Non-pigmented ciliary epithelial cell (primary cell): ENCODE measurements at regions not wholly inside any gene's neighbourhood (a gene's known extent, or its start where the extent isn't known, plus 50 kb on each side); places are given as distances from the start of the nearest gene placed in this dataset.
"Not testable (repeated sequence)": the region's sequence is repeated elsewhere in the genome, so short reads cannot be mapped to it uniquely, and the experiment has no call there.

Experiments used
- DNase-seq: peaks from one replicate; pipeline ENCODE4 v3.0.0-alpha.2; 2010; ENCODE audit warnings: low read depth

DNA sequence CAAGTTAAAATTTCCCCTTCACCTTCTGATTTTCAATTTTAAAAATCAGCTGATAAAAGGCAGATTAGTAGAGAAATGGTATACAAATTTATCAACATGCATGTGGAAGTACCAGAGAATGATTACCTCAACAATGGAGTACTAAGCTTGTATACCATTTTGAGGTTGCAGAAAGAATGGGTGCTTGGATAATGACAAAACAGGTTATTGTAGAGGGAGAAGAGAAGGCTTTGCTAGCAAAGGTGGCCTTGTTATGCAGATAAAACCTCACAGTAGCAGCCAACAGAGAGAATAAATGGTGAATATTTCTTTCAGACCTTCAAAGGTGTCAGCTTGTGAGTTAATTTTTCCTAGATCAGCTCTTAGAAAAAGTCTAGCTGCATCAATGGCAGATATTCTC is 1174.9 kb upstream of the ADGRL4 start:
- DNase-seq: no peak

DNA sequence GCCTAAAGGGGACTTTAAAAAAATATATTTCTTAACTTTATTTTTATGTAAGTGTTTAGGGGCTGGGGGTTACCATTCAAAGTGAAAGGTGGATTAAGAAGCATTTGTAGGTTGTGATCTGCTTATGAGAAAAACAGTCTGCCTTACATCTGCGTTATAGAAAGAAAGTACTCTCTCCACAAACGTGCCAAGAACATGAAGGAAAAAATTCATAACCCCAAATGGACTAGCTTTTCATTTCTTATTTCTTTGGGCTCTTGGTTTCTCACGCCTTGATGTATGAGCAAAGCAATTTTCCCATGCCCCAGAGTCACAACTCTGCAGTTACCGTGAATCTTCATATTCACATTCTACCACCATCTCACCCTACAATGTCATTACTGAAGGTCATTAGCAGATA is 1165.1 kb upstream of the ADGRL4 start:
- no peak for DNase-seq

DNA sequence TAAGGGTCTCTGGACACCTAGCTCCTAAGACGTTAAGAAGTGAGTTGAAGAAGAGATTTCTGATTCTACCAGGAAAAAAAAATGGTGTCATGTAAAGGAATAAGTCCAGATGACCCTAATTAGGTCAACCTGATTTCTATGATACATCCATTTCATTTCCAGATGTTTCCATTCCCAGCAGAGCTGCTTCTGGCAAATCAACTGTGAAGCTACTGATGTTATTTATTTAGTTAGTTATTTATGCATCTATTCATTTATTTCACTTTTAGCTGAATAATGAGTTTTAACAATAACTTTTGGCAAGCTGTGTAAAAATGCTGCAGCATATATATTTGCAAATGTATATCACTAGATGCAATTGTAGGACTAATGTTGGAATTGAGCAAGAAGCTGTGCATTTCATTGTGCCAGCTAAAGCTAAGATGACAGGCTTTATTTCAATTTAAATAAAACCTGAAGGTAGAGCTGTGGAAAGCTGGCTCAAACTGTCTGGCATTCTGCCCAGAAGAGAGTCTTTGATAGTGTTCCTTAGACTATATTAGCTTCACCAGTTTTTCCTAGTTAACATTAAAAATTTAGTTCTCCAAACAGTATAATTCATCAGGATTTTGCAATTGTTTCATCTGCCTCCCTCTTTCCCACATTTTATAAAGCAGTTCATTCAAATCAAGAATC is 1164.4 kb upstream of the ADGRL4 start:
- DNase-seq: no peak

DNA sequence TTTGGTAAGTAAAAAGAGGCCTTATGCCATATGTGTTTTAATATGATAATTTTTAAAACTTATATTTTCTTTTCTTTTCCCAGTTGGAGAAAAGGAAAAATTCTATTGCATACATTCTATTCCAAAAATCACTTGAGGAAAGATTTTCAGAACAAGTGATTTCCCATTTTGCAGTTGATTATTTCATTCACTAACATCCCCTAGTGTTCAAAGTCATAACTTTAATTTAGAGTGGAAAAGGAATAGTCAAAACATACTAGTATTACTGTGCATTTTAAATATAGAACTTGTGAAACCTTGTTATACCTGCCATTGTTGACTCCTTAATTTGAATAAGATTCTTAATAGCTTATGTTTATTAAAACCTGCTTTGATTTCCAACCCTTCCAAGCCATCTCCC is 1157.6 kb upstream of the ADGRL4 start:
- no peak for DNase-seq

DNA sequence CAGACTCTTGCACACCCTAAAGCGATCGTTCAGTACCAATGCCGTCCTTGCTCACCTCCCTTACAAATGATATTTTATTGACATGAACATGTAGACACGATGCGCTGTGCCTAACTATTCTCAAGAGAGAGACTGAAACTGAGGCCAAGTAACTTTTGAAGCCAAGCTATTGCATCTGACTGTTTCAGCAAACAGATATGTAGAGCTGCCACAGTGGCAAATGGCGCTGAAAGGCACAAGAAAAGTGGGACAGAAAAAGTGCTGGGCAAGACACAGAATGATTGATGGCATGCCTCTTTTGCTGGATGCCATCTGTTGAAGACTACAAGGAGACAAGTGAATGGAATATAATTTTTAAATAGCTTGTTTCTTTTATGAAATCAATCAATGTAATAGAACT is 1157.2 kb upstream of the ADGRL4 start:
- no peak for DNase-seq

DNA sequence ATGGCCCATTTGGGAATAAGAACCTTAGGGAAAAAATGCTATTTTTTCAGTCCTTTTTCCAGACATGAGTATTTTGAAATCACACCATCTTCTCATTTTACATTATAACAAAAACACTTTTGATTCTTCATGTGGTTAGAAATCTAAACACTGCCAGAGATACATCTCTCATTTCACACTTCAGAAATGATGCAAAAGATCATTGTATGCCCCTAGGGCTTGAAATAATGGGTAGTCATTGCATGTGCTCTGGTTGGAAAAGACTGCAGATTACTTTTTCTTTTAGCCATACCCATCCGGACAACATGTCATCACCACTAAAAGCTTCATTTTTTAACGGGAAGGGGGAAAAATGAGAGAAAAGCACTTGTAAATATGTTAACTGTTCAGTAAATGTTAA is 1152.2 kb upstream of the ADGRL4 start:
- DNase-seq: no peak

DNA sequence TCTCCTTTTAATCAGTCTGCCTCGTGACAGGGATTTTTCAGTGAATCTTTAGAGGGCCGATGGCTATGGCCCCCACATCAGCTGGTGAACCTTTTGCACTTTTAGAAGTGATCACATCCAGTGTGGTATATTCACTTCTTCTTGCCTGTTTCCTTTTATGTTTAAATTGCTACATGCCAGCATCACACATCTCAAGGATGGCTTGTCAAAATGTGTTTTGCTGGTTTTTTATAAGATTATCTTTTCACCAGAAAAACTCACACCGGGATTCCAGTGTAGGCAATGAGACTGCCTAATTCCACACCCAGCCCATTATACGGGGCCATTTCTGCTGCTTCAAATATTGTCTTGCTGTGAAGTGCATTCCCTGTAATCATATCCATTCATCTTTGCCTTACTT is 1151.7 kb upstream of the ADGRL4 start:
- DNase-seq: no peak

DNA sequence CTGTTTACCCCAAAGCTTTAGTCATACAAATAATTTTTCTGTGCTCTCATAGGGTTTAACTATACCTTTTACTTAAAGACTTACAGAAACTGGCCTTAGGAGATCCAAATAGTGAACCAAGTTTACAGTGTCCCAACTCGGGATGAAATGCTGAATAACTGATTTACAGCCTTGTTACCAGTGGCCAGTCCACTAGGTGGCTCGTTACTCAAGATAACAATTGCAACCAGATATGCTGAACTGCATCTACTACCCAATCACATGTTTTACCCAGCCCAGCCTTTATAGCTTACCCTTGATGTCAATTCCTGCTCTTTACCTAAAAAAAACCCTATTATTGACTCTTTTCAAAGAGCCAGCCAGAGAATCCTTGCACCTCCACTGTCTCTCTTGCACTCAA is 1148.8 kb upstream of the ADGRL4 start:
- no peak for DNase-seq

DNA sequence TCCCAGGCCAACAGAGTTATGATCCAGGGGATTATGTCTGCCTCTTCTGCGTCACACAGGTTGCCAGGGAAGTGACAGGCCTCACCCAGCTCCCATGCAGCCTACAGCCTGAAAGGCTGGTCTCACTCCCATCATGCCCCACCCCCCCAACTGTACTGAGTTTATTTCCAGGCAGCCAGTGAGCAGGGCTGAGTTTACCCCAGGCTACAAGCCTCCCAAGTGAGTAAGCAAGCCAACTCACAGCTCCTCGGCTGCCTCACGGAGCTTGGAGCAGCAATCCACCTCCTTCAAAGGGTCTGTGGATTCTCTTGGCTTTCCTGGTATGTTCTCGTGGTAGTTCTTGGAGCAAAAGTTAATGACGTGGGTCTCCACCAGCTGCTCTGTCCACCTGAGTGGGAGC is 1147.6 kb upstream of the ADGRL4 start:
- DNase-seq: no peak

DNA sequence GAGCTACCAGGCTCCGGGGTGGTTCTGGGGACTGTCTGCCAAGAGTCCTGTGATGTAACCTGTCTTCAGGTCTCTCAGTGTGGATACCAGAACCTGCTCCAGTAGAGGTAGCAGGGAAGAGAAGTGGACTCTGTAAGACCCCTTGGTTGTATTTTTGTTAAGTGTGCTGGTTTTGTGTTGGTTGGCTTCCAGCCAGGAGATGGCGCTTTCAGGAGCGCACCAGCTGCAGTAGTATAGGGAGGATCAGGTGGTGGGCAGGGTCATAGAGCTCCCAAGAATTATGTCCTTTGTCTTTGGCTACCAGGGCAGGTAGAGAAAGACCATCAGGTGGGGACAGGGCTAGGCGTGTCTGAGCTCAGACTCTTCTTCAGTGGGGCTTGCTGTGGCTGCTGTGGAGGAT is 1147.2 kb upstream of the ADGRL4 start:
- DNase-seq: no peak

DNA sequence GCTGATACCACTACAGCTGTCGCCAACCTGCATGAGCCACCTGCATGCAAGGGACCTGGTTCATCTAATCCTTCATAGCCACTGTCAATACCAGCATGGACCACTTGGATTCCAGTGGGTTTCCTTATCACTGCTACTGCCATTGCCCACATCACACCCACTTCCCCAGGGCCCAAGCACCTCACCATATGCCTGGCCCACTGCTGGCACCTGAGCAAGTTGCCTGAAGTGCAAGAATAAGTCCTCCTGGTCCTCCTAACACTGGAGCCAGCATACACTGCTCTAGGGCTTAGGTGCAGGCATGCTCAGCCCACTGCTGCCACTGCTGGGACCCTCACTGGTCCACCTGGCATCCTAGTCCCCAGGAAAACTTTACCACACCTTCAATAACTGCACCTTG is 1136.8 kb upstream of the ADGRL4 start:
- no peak for DNase-seq

DNA sequence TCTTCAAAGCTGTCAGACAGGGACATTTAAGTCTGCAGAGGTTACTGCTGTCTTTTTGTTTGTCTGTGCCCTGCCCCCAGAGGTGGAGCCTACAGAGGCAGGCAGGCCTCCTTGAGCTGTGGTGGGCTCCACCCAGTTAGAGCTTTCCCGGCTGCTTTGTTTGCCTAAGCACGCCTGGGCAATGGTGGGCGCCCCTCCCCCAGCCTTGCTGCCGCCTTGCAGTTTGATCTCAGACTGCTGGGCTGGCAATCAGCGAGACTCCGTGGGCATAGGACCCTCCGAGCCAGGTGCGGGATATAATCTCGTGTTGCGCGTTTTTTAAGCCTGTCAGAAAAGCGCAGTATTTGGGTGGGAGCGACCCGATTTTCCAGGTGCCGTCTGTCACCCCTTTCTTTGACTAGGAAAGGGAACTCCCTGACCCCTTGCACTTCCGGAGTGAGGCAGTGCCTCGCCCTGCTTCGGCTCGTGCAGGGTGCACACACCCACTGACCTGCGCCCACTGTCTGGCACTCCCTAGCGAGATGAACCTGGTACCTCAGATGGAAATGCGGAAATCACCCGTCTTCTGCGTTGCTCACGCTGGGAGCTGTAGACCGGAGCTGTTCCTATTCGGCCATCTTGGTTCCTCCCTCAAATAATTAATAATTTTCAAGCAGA is 1131.5 kb upstream of the ADGRL4 start:
- DNase-seq: not testable (repeated sequence)

DNA sequence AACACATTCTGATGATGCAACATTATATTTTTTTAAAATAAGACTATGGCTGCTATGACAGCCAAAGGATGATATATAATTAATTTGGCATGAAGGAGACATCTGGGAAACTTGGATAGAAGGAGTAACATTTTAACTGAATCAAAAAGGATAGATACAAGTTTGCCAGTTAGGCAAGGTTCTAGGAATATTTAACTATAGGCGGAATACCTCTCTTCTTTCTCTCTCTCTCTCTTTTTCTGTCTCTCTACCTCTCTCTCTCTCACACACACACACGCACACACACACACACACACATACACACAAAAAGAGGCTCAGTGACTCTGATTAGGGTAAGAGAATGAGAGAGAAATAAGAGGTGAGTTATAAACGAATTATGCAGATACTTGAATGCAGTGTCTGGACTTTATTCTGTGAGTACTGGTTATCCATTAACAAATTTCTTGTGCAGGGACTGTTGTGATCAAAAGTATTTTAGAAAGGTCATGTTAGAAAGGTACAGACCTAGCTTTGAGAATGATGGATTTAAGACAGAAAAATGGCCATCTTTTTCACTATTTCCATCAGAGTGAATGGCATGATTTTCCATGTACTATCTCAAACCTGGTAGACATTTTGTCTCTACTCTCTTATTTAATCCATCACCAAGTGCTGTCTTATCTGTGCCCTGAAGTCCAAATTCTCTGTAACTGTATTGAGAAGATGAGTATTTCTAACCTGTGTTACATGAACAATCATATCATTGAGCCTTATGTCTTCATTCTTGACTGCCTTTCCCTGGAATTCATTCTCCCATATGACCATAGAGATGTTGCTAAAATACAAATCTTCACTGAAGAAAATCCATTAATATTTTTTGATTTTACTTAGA is 1106.9 kb upstream of the ADGRL4 start:
- DNase-seq: no peak

DNA sequence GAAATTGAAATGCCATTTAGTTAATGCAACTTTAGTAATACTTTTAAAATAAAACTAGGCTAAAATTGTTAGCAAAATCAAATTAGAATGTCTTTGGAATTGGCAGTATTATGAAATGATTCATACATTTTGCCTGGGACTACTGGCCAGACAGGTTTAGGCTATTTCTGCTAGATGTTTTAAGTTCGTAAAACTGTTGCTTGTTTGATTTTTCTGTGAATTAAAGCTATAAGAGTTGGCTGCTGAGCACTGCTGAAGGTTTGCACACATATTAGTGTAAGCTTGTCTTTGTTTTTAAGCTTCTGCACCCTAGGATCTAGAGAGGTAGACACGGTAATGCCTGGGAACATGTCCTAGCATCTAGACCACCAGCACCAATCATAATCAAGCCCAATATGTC is 1094.6 kb upstream of the ADGRL4 start:
- no peak for DNase-seq

DNA sequence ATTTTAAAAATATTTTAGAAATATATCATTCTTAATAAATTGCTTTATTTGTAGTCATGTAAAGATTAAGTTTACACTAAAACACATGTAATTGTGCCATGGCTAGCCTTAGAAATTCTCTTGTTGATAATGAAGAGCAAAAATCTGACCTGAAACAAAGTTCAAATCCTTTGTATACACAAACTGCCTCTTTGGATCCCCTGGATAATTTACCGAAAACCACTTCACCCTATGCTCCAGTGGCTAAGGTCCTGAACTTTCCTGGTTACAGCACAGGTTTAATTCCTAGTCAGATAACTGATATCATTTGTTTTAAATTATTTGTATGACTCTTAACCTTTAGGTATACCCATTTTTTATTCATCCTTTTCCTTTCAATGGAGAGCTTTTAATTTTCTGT is 1093.2 kb upstream of the ADGRL4 start:
- no peak for DNase-seq

DNA sequence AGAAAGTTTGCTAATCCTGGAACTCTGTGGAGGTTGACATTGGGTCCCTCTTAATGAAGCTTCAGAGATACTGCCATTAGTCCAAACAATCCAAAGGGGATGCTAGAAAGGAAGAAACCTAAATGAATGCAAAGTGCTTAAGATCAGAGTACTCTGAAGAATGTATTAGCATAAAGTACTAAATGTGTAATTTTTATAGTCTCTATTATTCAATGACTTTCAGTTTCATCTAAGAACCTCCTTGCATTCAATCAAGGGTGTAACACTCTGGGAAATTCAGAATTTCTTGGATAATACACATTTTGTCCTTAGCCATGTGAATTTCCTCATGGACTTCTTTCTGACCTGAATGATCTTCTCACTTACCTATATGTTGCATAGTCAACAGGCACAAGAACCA is 1078.5 kb upstream of the ADGRL4 start:
- no peak for DNase-seq

DNA sequence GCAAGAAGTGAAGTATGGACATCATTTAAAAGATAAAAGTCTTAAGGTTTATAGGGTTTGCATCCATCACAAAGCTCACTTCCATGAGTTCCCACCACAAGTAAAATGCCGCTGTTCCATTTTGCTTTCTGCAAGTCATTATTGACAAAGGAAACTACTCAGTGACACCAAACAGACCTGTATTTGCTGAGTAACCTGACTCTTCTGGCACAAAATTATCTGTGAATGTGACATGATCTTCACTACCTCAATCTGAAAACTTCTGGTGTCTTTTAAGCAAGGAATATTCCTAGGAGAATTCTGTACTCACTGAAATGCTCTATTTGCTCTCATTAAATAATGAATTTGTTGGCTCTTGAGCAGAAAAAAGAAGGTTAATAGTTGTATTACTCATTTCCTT is 1077.4 kb upstream of the ADGRL4 start:
- no peak for DNase-seq

DNA sequence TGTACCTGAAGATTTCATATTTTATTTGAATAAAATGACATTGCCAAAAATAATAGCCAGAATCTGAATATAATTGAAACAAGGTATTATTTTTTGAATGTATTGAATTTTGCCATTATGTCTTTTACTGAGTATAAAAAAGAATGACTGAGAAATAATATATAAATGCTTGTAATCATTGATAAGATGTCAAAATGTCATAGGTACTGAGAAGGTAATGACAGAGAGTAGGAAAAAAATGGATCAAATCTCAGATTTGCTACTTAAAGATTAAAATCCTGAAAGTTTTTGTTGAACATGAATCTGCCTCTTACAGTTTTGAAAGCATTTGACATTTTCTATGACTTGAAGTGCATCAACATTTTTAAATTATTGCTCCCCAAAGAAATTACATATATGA is 1069.9 kb upstream of the ADGRL4 start:
- no peak for DNase-seq

DNA sequence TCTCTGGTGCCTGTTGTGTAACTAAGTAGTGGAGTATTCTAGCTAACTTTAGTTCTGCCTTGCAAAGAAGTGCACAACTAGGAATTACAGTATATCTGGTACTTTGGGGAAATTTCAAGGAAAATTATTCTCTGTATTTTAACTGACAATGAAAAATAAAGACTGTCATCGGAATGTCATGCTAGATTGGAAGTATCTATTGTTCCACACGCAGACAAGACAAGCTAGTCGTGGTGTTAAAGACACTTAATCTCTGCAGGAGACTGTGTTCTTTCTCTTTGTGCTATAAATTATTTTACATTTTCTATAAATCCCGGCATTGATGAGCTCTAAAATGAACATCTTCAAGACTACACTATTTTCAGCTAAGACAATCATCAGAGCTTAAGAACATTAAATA is 1068.8 kb upstream of the ADGRL4 start:
- DNase-seq: no peak

DNA sequence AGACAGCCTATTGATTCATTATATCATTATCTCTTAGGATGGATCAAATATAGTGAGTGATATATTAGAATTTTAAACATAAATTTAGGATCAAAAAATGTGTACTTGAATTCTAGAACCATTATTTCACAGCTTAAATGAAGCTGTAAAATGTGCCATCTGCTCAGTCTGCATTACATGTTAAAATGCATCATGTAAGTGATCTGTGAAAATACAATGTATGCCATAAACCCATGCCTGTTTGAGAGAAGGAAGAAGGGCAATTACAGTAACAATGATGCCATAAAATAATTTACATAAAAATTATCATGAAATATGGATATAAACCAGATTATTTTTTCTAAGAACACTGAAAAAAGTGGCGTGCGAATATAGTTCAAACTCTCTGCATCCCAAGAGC is 1066.0 kb upstream of the ADGRL4 start:
- no peak for DNase-seq

DNA sequence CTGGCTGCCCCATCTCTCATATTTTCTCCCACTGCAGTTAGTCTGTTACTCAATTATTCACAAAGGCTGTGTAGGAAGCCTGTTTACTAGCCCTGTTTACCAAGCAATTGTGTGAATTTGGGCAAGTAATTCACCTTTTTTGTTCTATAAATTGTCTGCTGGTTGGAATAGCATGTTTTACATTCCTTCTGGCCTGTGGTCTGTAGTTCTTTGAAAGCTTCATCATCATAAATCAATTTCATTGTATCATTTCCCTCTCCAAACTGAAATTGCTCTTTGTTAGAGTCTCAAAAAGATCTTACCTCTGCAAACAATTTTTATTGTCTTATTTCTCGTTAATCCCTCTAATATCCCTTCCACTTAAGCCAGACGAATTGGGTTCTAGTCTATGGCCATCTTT is 1059.5 kb upstream of the ADGRL4 start:
- DNase-seq: no peak

DNA sequence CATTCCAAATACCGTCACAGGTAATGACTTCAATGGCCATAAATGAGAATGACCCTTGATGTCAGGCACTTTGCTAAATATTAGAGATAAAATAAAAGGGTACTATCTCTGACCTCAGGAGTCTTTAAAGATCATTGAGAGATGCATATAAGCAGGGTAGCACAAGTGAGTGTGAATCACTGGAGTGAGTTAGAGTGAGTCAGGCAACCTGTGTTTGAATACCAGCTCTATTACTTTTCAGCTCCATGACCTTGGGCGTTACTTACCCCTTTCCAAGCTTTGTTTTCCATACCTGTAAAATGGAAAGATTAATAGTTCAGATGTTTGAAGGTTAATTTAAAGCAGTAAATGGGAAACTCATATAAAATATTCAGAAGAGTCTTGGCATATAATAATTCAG is 1058.0 kb upstream of the ADGRL4 start:
- DNase-seq: no peak

DNA sequence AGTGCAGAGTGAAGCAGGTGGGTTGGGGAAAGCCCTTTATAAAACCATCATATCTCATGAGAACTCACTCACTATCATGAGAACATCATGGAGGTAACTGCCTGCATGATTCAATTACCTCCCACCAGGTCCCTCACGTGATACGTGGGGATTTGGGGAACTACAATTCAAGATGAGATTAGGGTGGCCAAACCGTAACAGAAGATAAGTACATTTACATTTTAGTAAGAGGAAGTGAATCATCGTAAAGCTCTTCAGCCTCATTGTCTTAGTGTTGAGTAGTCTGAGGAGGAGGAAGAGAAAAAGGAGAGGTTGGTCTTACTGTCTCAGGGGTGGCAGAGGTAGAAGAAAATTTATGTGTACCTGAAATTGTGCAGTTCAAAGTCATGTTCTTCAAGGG is 1053.4 kb upstream of the ADGRL4 start:
- DNase-seq: no peak
